ENCODE measurements at regions not wholly inside any gene's neighbourhood (a gene's known extent, or its start where the extent isn't known, plus 50 kb on each side); places are given as distances from the start of the nearest gene placed in this dataset.
"Not testable (repeated sequence)": the region's sequence is repeated elsewhere in the genome, so short reads cannot be mapped to it uniquely, and the experiment has no call there.

DNA sequence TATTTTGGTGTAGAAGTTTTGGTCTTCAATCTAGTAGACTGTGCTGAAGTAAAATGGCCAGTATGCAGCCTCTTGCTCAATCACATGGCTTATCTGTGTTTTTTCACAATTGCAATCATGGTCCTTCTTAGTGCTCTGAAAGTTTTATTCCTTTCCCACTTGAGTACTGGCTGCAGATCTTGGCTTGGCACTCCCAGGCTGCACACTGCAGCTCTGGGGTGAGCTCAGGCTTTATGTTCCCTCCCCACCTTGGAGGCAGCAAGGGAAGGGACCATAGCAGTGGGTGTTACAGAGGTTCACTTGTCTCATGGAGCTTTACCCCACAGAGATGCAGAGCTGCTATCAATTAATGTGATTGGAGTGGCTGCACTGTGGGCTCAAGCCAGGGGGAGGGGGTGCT, 156.0 kb downstream of the TENT5D start:
- Histone ChIP-seq H3K27ac (no peak overlapping the region), H3K4me3 (no peak overlapping the region), H3K27me3 (no peaks in the 10 kb centered on the region), H3K9me3 (no peaks in the 10 kb centered on the region), H3K36me3 (no peaks in the 10 kb centered on the region), H3K4me1 (no peaks in the 10 kb centered on the region)
- intact Hi-C loops (cut with DNase I), result loop anchor here (5.0 kb wide), 1 partner anchor 294 kb away; no protein-coding TSS in a partner anchor
- DNase-seq, result no peak
- TF ChIP-seq POLR2AphosphoS5 (IDR thresholded peaks at IDR 0.05) (no peak), POLR2A (IDR thresholded peaks at IDR 0.05) (no peak), EP300 (IDR thresholded peaks at IDR 0.05) (no peak)
- TF ChIP-seq, protein P1, sequence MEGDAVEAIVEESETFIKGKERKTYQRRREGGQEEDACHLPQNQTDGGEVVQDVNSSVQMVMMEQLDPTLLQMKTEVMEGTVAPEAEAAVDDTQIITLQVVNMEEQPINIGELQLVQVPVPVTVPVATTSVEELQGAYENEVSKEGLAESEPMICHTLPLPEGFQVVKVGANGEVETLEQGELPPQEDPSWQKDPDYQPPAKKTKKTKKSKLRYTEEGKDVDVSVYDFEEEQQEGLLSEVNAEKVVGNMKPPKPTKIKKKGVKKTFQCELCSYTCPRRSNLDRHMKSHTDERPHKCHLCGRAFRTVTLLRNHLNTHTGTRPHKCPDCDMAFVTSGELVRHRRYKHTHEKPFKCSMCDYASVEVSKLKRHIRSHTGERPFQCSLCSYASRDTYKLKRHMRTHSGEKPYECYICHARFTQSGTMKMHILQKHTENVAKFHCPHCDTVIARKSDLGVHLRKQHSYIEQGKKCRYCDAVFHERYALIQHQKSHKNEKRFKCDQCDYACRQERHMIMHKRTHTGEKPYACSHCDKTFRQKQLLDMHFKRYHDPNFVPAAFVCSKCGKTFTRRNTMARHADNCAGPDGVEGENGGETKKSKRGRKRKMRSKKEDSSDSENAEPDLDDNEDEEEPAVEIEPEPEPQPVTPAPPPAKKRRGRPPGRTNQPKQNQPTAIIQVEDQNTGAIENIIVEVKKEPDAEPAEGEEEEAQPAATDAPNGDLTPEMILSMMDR (IDR thresholded peaks at IDR 0.05), result no peak

DNA sequence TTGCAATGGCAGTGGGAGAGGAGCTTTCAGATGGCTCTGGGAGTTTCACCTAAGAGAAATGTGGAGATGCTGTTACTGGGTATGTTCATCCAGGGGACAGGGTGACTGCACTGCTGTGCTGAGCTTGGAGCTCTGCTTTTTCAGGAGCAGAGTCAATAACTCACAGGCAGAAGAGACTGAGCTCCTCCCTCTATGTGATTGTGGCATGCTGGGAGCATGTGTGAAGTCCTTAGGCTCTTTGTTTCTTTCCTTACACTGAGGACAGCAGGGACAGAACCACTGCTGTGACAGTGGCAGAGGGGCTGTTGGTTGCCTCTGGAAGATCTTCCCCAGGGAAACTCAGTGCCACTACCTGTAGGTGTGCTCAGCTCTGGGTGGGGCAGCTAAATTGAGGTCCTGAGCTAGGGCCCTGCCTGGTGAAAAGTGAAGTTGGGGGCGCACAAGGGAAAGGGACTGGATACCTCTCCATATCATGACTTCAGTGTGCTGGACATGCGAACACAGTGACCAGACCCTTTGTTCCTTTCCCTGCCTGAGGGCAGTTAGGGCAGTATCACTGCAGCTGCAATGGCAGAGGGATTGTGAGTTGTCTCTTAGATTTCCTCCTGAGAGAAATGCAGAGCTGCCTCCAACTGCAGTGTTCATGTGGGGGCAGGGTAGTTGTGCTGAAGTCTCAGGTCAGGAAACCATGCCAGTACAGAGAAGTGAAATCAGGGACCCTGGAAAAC, 156.7 kb downstream of the TENT5D start:
- Histone ChIP-seq H3K9me3 (no peaks in the 10 kb centered on the region), H3K4me1 (no peaks in the 10 kb centered on the region), H3K27me3 (no peaks in the 10 kb centered on the region), H3K27ac (no peak overlapping the region), H3K36me3 (no peaks in the 10 kb centered on the region), H3K4me3 (no peak overlapping the region)
- intact Hi-C loops (cut with DNase I), result loop anchor here (5.0 kb wide), 1 partner anchor 295 kb away; no protein-coding TSS in a partner anchor
- WGBS, 2 donors, result 81 to 86% methylated on average over 2 of the region's 2 CpGs
- no peak for DNase-seq
- no peak for TF ChIP-seq EP300 (IDR thresholded peaks at IDR 0.05)
- TF ChIP-seq, protein P1 (IDR thresholded peaks at IDR 0.05), result no peak
- TF ChIP-seq POLR2AphosphoS5 (IDR thresholded peaks at IDR 0.05), result no peak
- TF ChIP-seq POLR2A (IDR thresholded peaks at IDR 0.05), result no peak

DNA sequence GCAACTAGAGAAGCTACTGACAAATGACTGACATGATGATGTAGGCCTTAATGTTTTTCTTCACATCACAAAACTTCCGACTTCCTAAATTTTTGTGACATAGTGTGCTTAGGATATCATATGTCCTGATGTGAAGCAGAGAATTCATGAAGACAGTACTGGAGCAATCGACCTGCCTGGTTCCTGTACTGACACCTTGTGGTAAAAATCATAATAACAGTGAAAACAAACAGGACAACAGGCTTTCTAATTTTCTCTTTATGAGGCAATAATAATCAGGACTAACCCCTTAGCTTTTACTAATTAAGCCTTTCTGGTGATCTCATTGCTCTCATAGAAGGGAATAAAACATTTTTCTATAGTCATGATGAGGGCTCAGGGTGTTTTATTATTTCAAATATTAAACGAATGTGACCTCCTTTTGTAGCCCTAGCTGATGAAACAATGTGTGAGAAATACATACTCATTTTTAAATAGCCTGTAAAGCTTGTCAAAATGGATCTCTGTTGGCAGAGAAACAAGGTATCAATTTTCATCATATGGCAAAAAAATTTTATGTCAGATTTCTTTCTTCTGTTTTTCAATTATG, 158.4 kb downstream of the TENT5D start:
- Histone ChIP-seq H3K27ac (no peak overlapping the region), H3K27me3 (no peaks in the 10 kb centered on the region), H3K9me3 (no peaks in the 10 kb centered on the region), H3K36me3 (no peaks in the 10 kb centered on the region), H3K4me3 (no peak overlapping the region), H3K4me1 (no peaks in the 10 kb centered on the region)
- TF ChIP-seq, protein P1 (IDR thresholded peaks at IDR 0.05), result peak in 3 of 4 experiments; percentile 12 to 47 (median 39)
- TF ChIP-seq POLR2A (IDR thresholded peaks at IDR 0.05), result no peak
- TF ChIP-seq POLR2AphosphoS5 (IDR thresholded peaks at IDR 0.05), result no peak
- TF ChIP-seq EP300 (IDR thresholded peaks at IDR 0.05), result no peak
- no peak for DNase-seq
- intact Hi-C loops (cut with DNase I), result loop anchor here (5.0 kb wide), 1 partner anchor 296 kb away; no protein-coding TSS in a partner anchor
- 18 to 31% methylated on average over 3 of the region's 3 CpGs for WGBS, 2 donors

DNA sequence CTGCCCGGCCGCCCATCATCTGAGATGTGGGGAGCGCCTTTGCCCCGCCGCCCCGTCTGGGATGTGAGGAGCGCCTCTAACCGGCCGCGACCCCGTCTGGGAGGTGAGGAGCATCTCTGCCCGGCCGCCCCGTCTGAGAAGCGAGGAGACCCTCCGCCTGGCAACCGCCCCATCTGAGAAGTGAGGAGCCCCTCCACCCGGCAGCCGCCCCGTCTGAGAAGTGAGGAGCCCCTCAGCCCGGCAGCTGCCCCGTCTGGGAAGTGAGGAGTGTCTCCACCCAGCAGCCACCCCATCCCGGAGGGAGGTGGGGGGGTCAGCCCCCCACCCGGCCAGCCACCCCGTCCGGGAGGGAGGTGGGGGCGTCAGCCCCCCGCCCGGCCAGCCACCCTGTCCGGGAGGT, 170.7 kb downstream of the TENT5D start:
- H3K27me3 ChIP-seq; H3K36me3 ChIP-seq; DNase-seq; H3K4me3 ChIP-seq; H3K4me1 ChIP-seq; H3K27ac ChIP-seq; H3K9me3 ChIP-seq; intact Hi-C loops (cut with DNase I): not testable (repeated sequence)
- 84 to 92% methylated on average over 20 to 30 of the region's 30 CpGs for WGBS, 2 donors

DNA sequence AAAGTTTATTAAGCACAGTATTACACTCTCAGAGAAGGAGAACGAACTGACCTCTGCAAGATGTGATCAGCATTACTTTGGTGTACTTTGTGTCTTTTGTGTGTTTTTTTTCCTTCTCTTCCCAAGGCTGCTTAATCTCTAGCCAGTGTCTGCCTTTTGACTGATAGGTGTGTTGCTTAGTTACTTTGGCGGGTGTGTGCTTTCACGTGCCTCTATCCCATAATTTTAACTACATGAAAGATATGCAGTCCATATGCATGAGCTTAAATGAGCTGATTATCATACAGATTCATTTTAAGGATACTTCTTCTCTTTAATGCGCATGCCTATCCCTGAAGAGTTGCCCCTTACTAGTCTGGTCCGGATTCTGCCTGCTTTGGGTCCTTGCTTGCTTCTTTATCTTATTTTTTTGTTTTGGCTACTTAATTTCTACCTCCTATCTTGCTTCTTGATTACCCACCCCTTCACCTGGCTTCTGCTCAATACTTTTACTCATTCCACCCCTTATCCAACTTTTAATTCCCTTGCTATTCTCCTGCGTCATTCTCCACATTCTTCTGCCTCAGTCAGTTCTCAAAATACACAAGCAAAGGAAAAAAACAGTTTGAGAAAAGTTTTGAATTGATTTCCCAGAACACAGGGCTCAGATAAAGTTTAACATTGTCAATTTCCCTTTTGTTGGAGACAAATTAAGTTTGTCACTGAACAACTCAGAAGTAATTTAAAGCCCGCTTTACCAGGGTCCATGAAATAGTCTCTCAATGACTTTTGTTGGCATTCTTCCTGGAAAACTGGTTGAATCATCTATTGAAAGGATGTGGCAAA, 182.0 kb downstream of the TENT5D start:
- Histone ChIP-seq H3K4me1 (no peaks in the 10 kb centered on the region), H3K36me3 (no peaks in the 10 kb centered on the region), H3K9me3 (no peaks in the 10 kb centered on the region), H3K27ac (no peak overlapping the region), H3K4me3 (no peak overlapping the region), H3K27me3 (no peaks in the 10 kb centered on the region)
- no peak for DNase-seq
- TF ChIP-seq EP300 (IDR thresholded peaks at IDR 0.05) (no peak), POLR2A (IDR thresholded peaks at IDR 0.05) (no peak), POLR2AphosphoS5 (IDR thresholded peaks at IDR 0.05) (no peak)
- TF ChIP-seq, protein P1 (IDR thresholded peaks at IDR 0.05), result no peak
- 51 to 70% methylated on average over 7 of the region's 7 CpGs for WGBS, 2 donors
- intact Hi-C loops (cut with DNase I), result no loop called here

All from sigmoid colon (tissue), 6 donors.